Fibroblast of villous mesenchyme (primary cell): ENCODE measurements at regions not wholly inside any gene's neighbourhood (a gene's known extent, or its start where the extent isn't known, plus 50 kb on each side); places are given as distances from the start of the nearest gene placed in this dataset.

Experiments
- DNase-seq: peaks from one replicate; pipeline ENCODE4 v3.0.0-alpha.2; 2010; ENCODE audit warnings: low read depth
- H3K4me3 ChIP-seq: 2 replicates; pipeline ENCODE4 v1.5.1; 2011; ENCODE audit warnings: low read depth, mild to moderate bottlenecking, low read length
- CTCF ChIP-seq: IDR thresholded peaks from 2 replicates; pipeline ENCODE4 v1.5.1; 2012; ENCODE audit warnings: low read depth, mild to moderate bottlenecking, low read length; ENCODE audit not compliant: insufficient read depth

- TF ChIP-seq CTCF: no peak
- H3K4me3 ChIP-seq: no peak overlapping the region
- no peak for DNase-seq
Observed at GRCh38 chr6:19999319-20000191, 162.4 kb downstream of the ID4 start.

GRCh38 chr6:20001286-20001685 is 164.1 kb downstream of the ID4 start:
- DNase-seq: no peak
- no peak overlapping the region for H3K4me3 ChIP-seq
- no peak for TF ChIP-seq CTCF

GRCh38 chr6:20006037-20006436 is 168.9 kb downstream of the ID4 start:
- no peak overlapping the region for H3K4me3 ChIP-seq
- no peak for DNase-seq
- no peak for TF ChIP-seq CTCF

GRCh38 chr6:20008131-20008530 is 171.0 kb downstream of the ID4 start:
- no peak overlapping the region for H3K4me3 ChIP-seq
- TF ChIP-seq CTCF: no peak
- DNase-seq: no peak

- no peak overlapping the region for H3K4me3 ChIP-seq
- no peak for TF ChIP-seq CTCF
- DNase-seq: no peak
Observed at GRCh38 chr6:20013066-20013861, 176.1 kb downstream of the ID4 start.

- no peak overlapping the region for H3K4me3 ChIP-seq
- TF ChIP-seq CTCF: no peak
- DNase-seq: no peak
Observed at GRCh38 chr6:20014508-20014907, 177.3 kb downstream of the ID4 start.
